IPS-NIHi7 (cell line): ENCODE measurements at regions not wholly inside any gene's neighbourhood (a gene's known extent, or its start where the extent isn't known, plus 50 kb on each side); places are given as distances from the start of the nearest gene placed in this dataset.
"Not testable (repeated sequence)": the region's sequence is repeated elsewhere in the genome, so short reads cannot be mapped to it uniquely, and the experiment has no call there.

Experiments used
- DNase-seq: peaks from one replicate; pipeline ENCODE4 v3.0.0; 2012; ENCODE audit warnings: mixed read lengths; ENCODE audit errors: extremely low spot score

GRCh38 chr13:84867246-84867645 is 932.0 kb downstream of the SLITRK6 start:
- DNase-seq: no peak

GRCh38 chr13:84865783-84866221 is 933.4 kb downstream of the SLITRK6 start:
- peak; percentile 11 for DNase-seq

- no peak for DNase-seq
These were observed 934.9 kb downstream of the SLITRK6 start for GRCh38 chr13:84864341-84864740.

- no peak for DNase-seq
These were observed 952.1 kb downstream of the SLITRK6 start for GRCh38 chr13:84847107-84847506.

GRCh38 chr13:84845907-84846619 is 953.2 kb downstream of the SLITRK6 start:
- DNase-seq: no peak

- DNase-seq: no peak
These were observed 954.7 kb downstream of the SLITRK6 start for GRCh38 chr13:84844473-84844872.

- DNase-seq: no peak
These were observed 955.9 kb downstream of the SLITRK6 start for GRCh38 chr13:84843368-84843767.

GRCh38 chr13:84834201-84834600 is 951.9 kb upstream of the SLITRK1 start:
- no peak for DNase-seq

GRCh38 chr13:84831666-84832657 is 949.7 kb upstream of the SLITRK1 start:
- DNase-seq: peak; percentile 31

GRCh38 chr13:84823528-84823927 is 941.3 kb upstream of the SLITRK1 start:
- no peak for DNase-seq

GRCh38 chr13:84821261-84821660 is 939.0 kb upstream of the SLITRK1 start:
- no peak for DNase-seq

- DNase-seq: no peak
These were observed 934.4 kb upstream of the SLITRK1 start for GRCh38 chr13:84816567-84817105.

- no peak for DNase-seq
These were observed 930.5 kb upstream of the SLITRK1 start for GRCh38 chr13:84812789-84813188.

- no peak for DNase-seq
These were observed 929.8 kb upstream of the SLITRK1 start for GRCh38 chr13:84812078-84812477.

GRCh38 chr13:84810781-84811180 is 928.5 kb upstream of the SLITRK1 start:
- DNase-seq: no peak

GRCh38 chr13:84802073-84802472 is 919.8 kb upstream of the SLITRK1 start:
- no peak for DNase-seq

- DNase-seq: no peak
These were observed 902.3 kb upstream of the SLITRK1 start for GRCh38 chr13:84784443-84785153.

GRCh38 chr13:84777316-84777715 is 895.0 kb upstream of the SLITRK1 start:
- no peak for DNase-seq

GRCh38 chr13:84776593-84776992 is 894.3 kb upstream of the SLITRK1 start:
- no peak for DNase-seq

- not testable (repeated sequence) for DNase-seq
These were observed 893.6 kb upstream of the SLITRK1 start for GRCh38 chr13:84775920-84776319.

- no peak for DNase-seq
These were observed 891.8 kb upstream of the SLITRK1 start for GRCh38 chr13:84774111-84774510.

- no peak for DNase-seq
These were observed 878.7 kb upstream of the SLITRK1 start for GRCh38 chr13:84760956-84761355.
